NB4 (cell line): ENCODE measurements at regions not wholly inside any gene's neighbourhood (a gene's known extent, or its start where the extent isn't known, plus 50 kb on each side); places are given as distances from the start of the nearest gene placed in this dataset.

ENCODE experiments used
- POLR2A ChIP-seq: IDR thresholded peaks from 2 replicates; pipeline ENCODE4 v1.6.1; 2011; ENCODE audit warnings: mild to moderate bottlenecking; ENCODE audit not compliant: insufficient read length; ENCODE audit errors: extremely low read depth
- TF ChIP-seq, protein P1 (sequence below): IDR thresholded peaks from one replicate; pipeline ENCODE4 v1.5.1; 2012; ENCODE audit warnings: low read depth, low read length

DNA sequence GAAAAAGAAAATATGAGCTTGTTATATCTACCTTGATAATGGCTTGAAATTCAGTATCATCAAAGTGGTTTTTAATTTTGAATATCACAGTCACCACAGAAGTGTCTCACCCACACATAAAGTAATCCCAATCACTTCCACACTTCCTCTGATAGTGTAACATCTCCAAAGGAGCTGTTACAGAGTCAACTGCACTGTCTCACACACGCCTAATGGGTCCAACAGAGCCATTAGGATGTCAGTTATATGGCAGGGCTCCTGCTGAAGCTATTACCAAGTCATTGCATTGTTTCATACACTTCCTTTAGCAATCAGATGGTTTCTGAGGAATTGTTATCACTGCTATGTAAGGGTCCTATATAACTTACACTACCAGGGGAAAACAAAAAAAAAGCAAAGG is 432.1 kb upstream of the TEX13C start:
- TF ChIP-seq POLR2A = no peak
- TF ChIP-seq, protein P1, sequence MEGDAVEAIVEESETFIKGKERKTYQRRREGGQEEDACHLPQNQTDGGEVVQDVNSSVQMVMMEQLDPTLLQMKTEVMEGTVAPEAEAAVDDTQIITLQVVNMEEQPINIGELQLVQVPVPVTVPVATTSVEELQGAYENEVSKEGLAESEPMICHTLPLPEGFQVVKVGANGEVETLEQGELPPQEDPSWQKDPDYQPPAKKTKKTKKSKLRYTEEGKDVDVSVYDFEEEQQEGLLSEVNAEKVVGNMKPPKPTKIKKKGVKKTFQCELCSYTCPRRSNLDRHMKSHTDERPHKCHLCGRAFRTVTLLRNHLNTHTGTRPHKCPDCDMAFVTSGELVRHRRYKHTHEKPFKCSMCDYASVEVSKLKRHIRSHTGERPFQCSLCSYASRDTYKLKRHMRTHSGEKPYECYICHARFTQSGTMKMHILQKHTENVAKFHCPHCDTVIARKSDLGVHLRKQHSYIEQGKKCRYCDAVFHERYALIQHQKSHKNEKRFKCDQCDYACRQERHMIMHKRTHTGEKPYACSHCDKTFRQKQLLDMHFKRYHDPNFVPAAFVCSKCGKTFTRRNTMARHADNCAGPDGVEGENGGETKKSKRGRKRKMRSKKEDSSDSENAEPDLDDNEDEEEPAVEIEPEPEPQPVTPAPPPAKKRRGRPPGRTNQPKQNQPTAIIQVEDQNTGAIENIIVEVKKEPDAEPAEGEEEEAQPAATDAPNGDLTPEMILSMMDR = no peak
